ENCODE measurements at regions not wholly inside any gene's neighbourhood (a gene's known extent, or its start where the extent isn't known, plus 50 kb on each side); places are given as distances from the start of the nearest gene placed in this dataset.

DNA sequence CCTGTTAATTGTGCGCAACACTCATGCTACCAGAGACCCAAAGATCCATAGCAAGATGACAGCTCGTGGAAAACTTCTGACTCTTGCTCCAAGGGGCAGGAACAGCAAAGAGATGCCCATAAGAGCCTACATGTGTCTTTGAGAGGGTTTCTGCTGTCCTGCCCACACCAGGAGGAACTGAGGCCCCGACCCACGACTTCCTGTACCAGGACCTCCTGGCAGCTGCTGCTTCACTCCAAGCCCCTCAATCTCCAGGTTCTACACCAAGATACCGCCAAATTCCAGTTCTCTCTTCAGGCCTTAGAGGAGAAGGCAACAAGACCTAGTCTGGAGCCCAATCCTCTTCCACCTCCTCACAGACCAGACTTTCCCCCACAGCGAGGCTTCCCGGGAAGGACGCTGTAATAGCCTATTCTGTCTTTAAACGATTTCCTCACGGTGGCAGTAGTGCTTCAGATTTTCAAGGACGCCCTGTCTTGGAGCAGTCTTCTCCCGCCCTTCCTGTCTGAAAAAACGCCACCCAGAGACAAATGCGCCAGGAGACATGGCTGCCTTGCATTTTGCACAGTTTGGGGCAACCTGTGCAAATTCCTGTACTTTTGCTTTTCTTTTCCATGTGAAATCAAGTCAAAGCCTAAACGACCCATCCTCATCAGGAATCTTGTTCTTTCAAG is 230.2 kb upstream of the STK26 start:
- Mint-ChIP-seq H3K36me3 (ENCODE audit: low read depth) (peaks cover 81% of the 10 kb centered on the region), H3K9me3 (peaks cover 2% of the 10 kb centered on the region)
- DNase-seq = no peak

DNA sequence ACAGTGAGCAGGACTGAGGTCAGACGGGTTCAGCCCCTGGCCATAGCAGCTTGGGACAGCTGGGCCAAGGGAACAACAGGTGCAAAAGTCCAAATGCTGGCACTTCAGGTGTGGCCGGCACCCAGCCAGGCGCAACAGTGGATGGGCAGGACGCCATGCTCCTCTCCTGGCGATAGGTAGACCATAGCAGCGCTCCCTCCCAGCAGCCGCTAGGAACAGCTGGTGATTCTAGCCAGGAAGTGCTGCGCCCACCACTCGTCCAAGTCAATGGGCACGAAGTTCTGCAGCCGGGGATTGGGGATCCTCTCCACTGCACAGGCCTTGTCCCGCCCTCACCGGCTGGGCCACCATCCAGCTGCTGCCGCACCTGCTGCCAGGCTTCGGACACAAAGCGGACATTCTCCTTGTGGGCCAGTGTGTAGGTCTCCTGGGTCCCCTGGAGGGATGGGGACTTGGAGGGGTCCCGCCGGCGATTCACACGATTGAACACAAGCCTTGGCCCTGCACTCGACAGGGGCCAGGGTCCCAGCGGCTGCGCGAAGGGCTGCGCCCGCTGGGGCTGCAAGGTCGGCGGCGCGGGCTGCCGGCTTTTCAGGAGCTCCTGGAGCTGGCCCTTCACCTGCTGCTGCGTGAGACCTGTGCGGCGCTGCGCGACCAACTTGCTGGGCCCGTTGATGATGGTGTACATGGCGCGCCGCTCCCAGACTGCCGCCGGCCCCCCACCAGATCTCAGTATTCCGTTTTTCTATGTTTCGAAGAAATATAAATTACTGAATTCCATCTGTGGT is 227.5 kb upstream of the STK26 start:
- Histone ChIP-seq H3K27ac (ENCODE audit: low read depth, low read length) (no peak overlapping the region), H3K36me3 (ENCODE audit: control insufficient read depth, insufficient read depth, low read length) (peaks cover 61% of the 10 kb centered on the region), H3K9me3 (ENCODE audit: control insufficient read depth, low read length) (no peaks in the 10 kb centered on the region), H3K9ac (ENCODE audit: extremely low read depth, low read length, poor library complexity, severe bottlenecking) (no peak overlapping the region), H3K4me3 (ENCODE audit: low read length) (no peak overlapping the region), H3K27me3 (ENCODE audit: control insufficient read depth, insufficient read depth, low read length, poor library complexity, severe bottlenecking) (no peaks in the 10 kb centered on the region), H3K4me1 (ENCODE audit: control insufficient read depth, insufficient read depth, low read length) (no peaks in the 10 kb centered on the region)
- TF ChIP-seq, protein P1, sequence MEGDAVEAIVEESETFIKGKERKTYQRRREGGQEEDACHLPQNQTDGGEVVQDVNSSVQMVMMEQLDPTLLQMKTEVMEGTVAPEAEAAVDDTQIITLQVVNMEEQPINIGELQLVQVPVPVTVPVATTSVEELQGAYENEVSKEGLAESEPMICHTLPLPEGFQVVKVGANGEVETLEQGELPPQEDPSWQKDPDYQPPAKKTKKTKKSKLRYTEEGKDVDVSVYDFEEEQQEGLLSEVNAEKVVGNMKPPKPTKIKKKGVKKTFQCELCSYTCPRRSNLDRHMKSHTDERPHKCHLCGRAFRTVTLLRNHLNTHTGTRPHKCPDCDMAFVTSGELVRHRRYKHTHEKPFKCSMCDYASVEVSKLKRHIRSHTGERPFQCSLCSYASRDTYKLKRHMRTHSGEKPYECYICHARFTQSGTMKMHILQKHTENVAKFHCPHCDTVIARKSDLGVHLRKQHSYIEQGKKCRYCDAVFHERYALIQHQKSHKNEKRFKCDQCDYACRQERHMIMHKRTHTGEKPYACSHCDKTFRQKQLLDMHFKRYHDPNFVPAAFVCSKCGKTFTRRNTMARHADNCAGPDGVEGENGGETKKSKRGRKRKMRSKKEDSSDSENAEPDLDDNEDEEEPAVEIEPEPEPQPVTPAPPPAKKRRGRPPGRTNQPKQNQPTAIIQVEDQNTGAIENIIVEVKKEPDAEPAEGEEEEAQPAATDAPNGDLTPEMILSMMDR (conservative IDR thresholded peaks at IDR 0.05) = no peak
- Mint-ChIP-seq H3K9me3 (no peaks in the 10 kb centered on the region), H3K4me1 (no peaks in the 10 kb centered on the region), H3K27me3 (ENCODE audit: insufficient read depth) (no peaks in the 10 kb centered on the region), H3K27ac (no peak overlapping the region), H3K36me3 (ENCODE audit: low read depth) (peaks cover 62% of the 10 kb centered on the region), H3K4me3 (no peak overlapping the region)
- no peak for DNase-seq
- 96 to 97% methylated on average over 7 to 44 of the region's 44 CpGs for WGBS, 2 experiments (ENCODE audit: insufficient coverage in 1 of 2, insufficient read length in 1 of 2)

More for the DNA sequence above, 230.2 kb upstream of the STK26 start:
- 91 to 97% methylated on average over 6 to 15 of the region's 15 CpGs for WGBS, 2 experiments (ENCODE audit: insufficient coverage in 1 of 2, insufficient read length in 1 of 2)
- Histone ChIP-seq H3K4me3 (ENCODE audit: low read length) (no peak overlapping the region), H3K27ac (ENCODE audit: low read depth, low read length) (no peak overlapping the region), H3K36me3 (ENCODE audit: control insufficient read depth, insufficient read depth, low read length) (peaks cover 83% of the 10 kb centered on the region), H3K27me3 (ENCODE audit: control insufficient read depth, insufficient read depth, low read length, poor library complexity, severe bottlenecking) (no peaks in the 10 kb centered on the region), H3K9ac (ENCODE audit: extremely low read depth, low read length, poor library complexity, severe bottlenecking) (no peak overlapping the region), H3K9me3 (ENCODE audit: control insufficient read depth, low read length) (peaks cover 6% of the 10 kb centered on the region), H3K4me1 (ENCODE audit: control insufficient read depth, insufficient read depth, low read length) (no peaks in the 10 kb centered on the region)
- no peak overlapping the region for H3K4me3 Mint-ChIP-seq
- TF ChIP-seq, protein P1 (conservative IDR thresholded peaks at IDR 0.05) = no peak
- no peaks in the 10 kb centered on the region for H3K27me3 Mint-ChIP-seq (ENCODE audit: insufficient read depth)
- H3K27ac Mint-ChIP-seq = peak overlapping the region; percentile 66
- no peaks in the 10 kb centered on the region for H3K4me1 Mint-ChIP-seq

DNA sequence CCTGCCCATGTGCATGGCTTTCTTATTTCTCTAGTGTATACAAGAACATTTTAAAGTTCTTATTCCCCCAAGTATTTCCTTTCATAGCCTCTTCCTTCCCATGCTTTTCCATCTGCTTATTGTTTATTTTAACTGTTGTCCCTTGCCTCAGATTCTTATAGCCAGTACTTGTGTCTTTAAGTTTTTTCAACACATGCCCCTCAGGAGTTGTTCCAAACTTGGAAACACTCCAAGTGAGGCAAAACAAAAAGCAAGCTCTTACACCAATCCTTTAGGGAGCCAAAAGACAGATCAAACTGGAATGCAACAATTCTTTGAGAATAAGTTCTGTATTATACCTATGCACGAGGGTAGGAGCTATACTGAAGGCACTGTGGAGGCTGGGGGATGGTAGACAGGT is 222.0 kb upstream of the STK26 start:
- peaks cover 45% of the 10 kb centered on the region for H3K36me3 ChIP-seq (ENCODE audit: control insufficient read depth, insufficient read depth, low read length)
- Mint-ChIP-seq H3K4me1 (no peaks in the 10 kb centered on the region), H3K27me3 (ENCODE audit: insufficient read depth) (no peaks in the 10 kb centered on the region), H3K4me3 (no peak overlapping the region), H3K27ac (no peak overlapping the region), H3K9me3 (no peaks in the 10 kb centered on the region), H3K36me3 (ENCODE audit: low read depth) (peaks cover 65% of the 10 kb centered on the region)
- no peak overlapping the region for H3K9ac ChIP-seq (ENCODE audit: extremely low read depth, low read length, poor library complexity, severe bottlenecking)
- no peak overlapping the region for H3K27ac ChIP-seq (ENCODE audit: low read depth, low read length)
- H3K4me1 ChIP-seq (ENCODE audit: control insufficient read depth, insufficient read depth, low read length) = no peaks in the 10 kb centered on the region
- H3K4me3 ChIP-seq (ENCODE audit: low read length) = no peak overlapping the region
- no peak for DNase-seq
- TF ChIP-seq, protein P1 (conservative IDR thresholded peaks at IDR 0.05) = no peak
- WGBS, 2 experiments (ENCODE audit: insufficient coverage in 1 of 2, insufficient read length in 1 of 2) = 100% methylated on average over 1 of the region's 1 CpG; no CpG with 5 or more reads in 1 of the 2 experiments
- H3K27me3 ChIP-seq (ENCODE audit: control insufficient read depth, insufficient read depth, low read length, poor library complexity, severe bottlenecking) = no peaks in the 10 kb centered on the region
- H3K9me3 ChIP-seq (ENCODE audit: control insufficient read depth, low read length) = peaks cover 9% of the 10 kb centered on the region
